Left renal cortex interstitium (tissue), 4 donors: ENCODE measurements at regions not wholly inside any gene's neighbourhood (a gene's known extent, or its start where the extent isn't known, plus 50 kb on each side); places are given as distances from the start of the nearest gene placed in this dataset.

Experiments used
- DNase-seq, 4 donors: peaks; one replicate each; pipeline ENCODE4 v3.0.0-alpha.2; 2013; ENCODE audit warnings: low read depth in 4 of 4, low spot score in 2 of 4, missing footprints in 1 of 4

- no peak for DNase-seq
These were observed 211.0 kb upstream of the ZC3H15 start for GRCh38 chr2:186274936-186275575.

- DNase-seq: no peak
These were observed 209.2 kb upstream of the ZC3H15 start for GRCh38 chr2:186276909-186277308.

GRCh38 chr2:186281726-186282125 is 204.3 kb upstream of the ZC3H15 start:
- DNase-seq: no peak

DNA sequence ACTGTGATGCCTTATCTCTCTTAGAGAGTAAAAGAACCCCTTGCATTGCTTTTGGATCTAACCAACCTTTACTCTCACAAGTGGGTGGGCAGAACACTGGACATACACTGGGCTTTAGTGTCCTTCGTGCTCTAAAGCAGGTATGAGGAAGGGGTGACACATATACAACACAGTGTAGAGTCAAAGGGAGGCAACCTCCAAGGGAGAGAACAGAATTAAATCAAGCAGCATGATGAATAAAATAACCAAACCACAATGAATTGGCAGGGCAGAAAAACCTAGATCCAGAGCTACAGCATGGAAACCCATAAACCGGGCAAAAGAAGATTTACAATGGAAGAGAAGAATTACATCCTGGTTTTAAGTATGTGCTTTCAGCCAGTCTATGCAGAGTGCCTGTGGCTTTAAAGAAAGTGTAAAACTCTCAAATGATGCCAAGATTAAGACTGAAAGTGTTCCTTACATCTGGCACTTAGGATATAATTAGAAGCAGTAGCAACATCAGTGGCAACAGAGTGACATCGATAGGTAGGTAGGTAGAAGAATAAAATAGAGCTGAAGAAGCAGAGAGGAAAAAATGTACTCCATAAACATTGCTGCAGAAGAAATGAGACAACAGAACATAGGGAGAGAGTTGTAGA is 191.7 kb upstream of the ZC3H15 start:
- peak in 1 of 4 donors; percentile 0 for DNase-seq

GRCh38 chr2:186299610-186300009 is 186.4 kb upstream of the ZC3H15 start:
- no peak for DNase-seq

GRCh38 chr2:186302263-186302662 is 183.8 kb upstream of the ZC3H15 start:
- DNase-seq: no peak

DNA sequence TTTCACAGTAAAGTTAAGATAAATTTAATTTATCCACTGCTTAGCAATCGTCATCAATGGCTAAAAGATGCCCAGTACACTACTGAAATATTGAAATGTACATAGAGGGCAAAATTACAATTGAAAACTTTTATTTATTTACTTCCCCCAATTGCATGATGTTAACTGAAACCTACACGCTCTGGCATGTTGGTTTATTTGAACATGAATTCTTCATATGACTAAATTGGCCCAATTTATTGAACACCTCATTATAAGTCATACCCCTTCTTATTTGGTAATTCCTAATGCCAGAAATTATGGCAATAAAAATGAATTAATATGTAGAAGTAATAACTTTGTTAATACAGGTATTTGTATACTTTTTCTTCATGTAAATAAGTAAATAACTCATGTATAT is 183.0 kb upstream of the ZC3H15 start:
- DNase-seq: no peak

GRCh38 chr2:186304064-186304463 is 182.0 kb upstream of the ZC3H15 start:
- no peak for DNase-seq

DNA sequence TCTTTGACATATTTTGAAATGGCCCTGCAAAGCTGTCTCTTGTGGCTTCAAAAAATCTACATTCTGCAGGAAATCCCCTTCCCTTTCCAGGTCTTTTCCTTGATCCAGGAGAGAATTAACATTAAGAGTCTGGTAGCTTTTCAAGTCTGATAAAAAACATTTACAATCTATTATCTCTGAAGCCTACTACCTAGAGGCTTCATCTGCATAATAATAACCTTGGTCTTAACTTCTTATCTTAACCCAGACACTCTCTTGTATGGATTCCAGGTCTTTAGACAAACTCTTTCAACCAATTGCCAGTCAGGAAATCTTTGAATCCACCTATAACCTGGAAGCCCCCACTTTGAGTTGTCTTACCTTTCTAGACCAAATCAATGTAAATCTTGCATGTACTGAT is 179.3 kb upstream of the ZC3H15 start:
- DNase-seq: no peak

GRCh38 chr2:186307871-186308270 is 178.2 kb upstream of the ZC3H15 start:
- no peak for DNase-seq

GRCh38 chr2:186308347-186308746 is 177.7 kb upstream of the ZC3H15 start:
- no peak for DNase-seq

GRCh38 chr2:186309901-186310300 is 176.2 kb upstream of the ZC3H15 start:
- DNase-seq: no peak

GRCh38 chr2:186319105-186319504 is 167.0 kb upstream of the ZC3H15 start:
- no peak for DNase-seq

GRCh38 chr2:186325827-186326535 is 160.1 kb upstream of the ZC3H15 start:
- no peak for DNase-seq

DNA sequence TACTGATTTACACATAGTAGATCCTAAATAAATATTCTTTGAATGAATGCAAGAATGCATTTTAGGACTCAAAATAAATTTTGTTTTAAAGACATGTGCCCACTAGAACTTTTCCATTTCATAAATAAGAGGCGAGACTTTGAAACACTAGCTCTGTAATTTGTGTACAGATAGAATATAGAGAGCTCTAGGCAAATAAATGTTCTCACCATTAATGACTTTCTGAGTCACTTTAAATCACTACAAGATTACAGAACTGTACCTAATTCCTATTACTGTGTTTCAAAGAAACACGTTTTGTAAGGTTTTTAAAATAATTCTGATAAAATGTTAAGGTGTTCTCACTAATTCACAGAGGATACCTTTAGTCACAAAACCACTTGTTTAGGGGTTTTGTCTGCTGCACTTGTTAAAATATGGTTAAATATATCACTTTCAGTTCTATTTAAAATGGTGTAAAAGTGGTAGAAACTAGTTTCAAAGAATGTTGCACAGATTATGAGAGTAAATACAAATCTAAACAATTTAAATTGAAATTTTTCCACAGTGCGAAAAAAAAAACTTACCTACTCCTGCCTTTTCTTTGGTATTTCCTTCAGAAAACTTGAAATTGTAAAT is 158.7 kb upstream of the ZC3H15 start:
- no peak for DNase-seq

DNA sequence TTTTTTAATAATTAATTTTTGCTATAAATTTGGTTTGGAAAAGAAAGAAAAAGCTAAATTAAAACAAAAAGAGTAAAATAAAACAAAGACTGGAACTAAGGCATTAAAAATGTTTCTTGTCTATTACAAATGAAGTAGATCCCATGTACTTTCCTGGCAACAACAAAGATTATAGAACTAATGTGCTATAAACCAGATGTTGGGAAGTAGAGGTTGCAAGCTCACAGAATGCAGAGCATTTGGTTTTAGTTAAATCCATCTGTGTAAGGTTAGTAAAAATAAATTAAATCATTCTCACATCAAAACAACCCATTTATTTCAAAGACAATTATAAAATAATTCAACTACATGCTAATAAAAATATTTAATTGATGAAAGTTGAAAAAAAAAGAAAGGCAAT is 157.2 kb upstream of the ZC3H15 start:
- DNase-seq: no peak

- DNase-seq: no peak
These were observed 156.0 kb upstream of the ZC3H15 start for GRCh38 chr2:186330050-186330449.

GRCh38 chr2:186339716-186340115 is 146.3 kb upstream of the ZC3H15 start:
- no peak for DNase-seq

GRCh38 chr2:186342029-186342428 is 144.0 kb upstream of the ZC3H15 start:
- DNase-seq: no peak

GRCh38 chr2:186345745-186346144 is 140.3 kb upstream of the ZC3H15 start:
- DNase-seq: no peak

- no peak for DNase-seq
These were observed 139.8 kb upstream of the ZC3H15 start for GRCh38 chr2:186346216-186346615.

- DNase-seq: no peak
These were observed 138.6 kb upstream of the ZC3H15 start for GRCh38 chr2:186347472-186347871.
